ENCODE measurements at regions not wholly inside any gene's neighbourhood (a gene's known extent, or its start where the extent isn't known, plus 50 kb on each side); places are given as distances from the start of the nearest gene placed in this dataset.

GRCh38 chr2:236877972-236878371 is 207.7 kb upstream of the COPS8 start:
- H3K4me3 ChIP-seq (ENCODE audit: low read depth, low read length) = no peak overlapping the region
- DNase-seq (ENCODE audit: low read depth) = no peak
- TF ChIP-seq, protein P1, sequence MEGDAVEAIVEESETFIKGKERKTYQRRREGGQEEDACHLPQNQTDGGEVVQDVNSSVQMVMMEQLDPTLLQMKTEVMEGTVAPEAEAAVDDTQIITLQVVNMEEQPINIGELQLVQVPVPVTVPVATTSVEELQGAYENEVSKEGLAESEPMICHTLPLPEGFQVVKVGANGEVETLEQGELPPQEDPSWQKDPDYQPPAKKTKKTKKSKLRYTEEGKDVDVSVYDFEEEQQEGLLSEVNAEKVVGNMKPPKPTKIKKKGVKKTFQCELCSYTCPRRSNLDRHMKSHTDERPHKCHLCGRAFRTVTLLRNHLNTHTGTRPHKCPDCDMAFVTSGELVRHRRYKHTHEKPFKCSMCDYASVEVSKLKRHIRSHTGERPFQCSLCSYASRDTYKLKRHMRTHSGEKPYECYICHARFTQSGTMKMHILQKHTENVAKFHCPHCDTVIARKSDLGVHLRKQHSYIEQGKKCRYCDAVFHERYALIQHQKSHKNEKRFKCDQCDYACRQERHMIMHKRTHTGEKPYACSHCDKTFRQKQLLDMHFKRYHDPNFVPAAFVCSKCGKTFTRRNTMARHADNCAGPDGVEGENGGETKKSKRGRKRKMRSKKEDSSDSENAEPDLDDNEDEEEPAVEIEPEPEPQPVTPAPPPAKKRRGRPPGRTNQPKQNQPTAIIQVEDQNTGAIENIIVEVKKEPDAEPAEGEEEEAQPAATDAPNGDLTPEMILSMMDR (IDR thresholded peaks at IDR 0.05; ENCODE audit: low read depth, low read length, missing control alignments) = no peak

GRCh38 chr2:236879416-236879963 is 206.2 kb upstream of the COPS8 start:
- DNase-seq (ENCODE audit: low read depth) = no peak
- TF ChIP-seq, protein P1 (IDR thresholded peaks at IDR 0.05; ENCODE audit: low read depth, low read length, missing control alignments) = no peak
- no peak overlapping the region for H3K4me3 ChIP-seq (ENCODE audit: low read depth, low read length)

GRCh38 chr2:236882074-236882473 is 203.6 kb upstream of the COPS8 start:
- H3K4me3 ChIP-seq (ENCODE audit: low read depth, low read length) = no peak overlapping the region
- DNase-seq (ENCODE audit: low read depth) = no peak
- TF ChIP-seq, protein P1 (IDR thresholded peaks at IDR 0.05; ENCODE audit: low read depth, low read length, missing control alignments) = no peak

- DNase-seq (ENCODE audit: low read depth) = no peak
- no peak overlapping the region for H3K4me3 ChIP-seq (ENCODE audit: low read depth, low read length)
- TF ChIP-seq, protein P1 (IDR thresholded peaks at IDR 0.05; ENCODE audit: low read depth, low read length, missing control alignments) = no peak
Observed at GRCh38 chr2:236882930-236883329, 202.8 kb upstream of the COPS8 start.

DNA sequence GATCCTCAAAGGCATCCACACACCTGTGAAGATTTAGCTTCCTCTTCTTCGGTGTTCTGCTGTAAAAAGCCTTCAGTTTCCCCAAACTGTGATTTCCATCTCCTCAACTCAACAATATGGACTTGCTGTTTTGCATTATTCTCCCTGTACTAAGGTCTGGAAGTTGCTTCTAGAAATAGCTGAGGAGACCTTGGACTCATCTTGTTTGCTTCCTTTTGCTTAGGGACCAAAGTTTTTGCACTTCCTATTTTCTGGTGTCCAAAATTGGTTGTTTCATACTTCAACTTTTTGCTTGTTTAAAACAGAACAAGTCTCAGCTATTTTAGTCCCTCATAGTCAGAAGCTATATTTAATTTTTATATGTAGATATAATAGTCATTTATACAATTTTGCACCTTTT is 201.9 kb upstream of the COPS8 start:
- DNase-seq (ENCODE audit: low read depth) = no peak
- TF ChIP-seq, protein P1 (IDR thresholded peaks at IDR 0.05; ENCODE audit: low read depth, low read length, missing control alignments) = no peak
- H3K4me3 ChIP-seq (ENCODE audit: low read depth, low read length) = no peak overlapping the region

DNA sequence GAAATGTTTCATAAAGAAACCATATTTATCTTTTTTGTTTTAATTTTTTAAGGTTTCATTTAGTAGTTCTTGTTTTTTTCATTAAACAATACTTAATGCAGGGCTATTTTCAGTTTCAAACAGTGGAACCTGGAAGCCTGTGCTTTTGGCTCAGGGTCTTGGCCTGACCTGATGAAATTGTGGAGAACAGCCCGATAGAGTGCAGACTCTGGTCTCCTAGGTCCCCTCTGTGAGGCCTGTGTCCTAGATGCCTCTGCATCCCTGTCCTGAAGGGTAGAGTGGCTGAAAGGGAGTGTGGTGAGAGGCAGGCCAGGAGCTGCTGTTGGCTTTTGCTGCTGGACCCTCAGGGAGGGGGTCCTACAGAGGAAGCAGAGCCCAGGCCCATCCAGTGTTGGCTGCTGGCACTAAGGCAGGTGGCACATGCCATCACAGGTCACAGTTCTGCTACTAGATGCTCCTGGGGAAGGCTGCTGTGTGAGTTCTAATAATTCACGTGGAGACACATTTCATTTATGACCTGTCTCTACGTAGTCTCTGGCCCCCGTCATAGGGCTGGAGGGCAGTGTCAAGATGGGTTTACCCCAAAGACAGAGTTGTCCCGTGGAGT is 201.0 kb upstream of the COPS8 start:
- no peak overlapping the region for H3K4me3 ChIP-seq (ENCODE audit: low read depth, low read length)
- TF ChIP-seq, protein P1 (IDR thresholded peaks at IDR 0.05; ENCODE audit: low read depth, low read length, missing control alignments) = no peak
- DNase-seq (ENCODE audit: low read depth) = no peak

- no peak overlapping the region for H3K4me3 ChIP-seq (ENCODE audit: low read depth, low read length)
- DNase-seq (ENCODE audit: low read depth) = no peak
- TF ChIP-seq, protein P1 (IDR thresholded peaks at IDR 0.05; ENCODE audit: low read depth, low read length, missing control alignments) = no peak
Observed at GRCh38 chr2:236886456-236886855, 199.2 kb upstream of the COPS8 start.

Data from GM12864 (cell line).